Caco-2 (cell line): ENCODE measurements at regions not wholly inside any gene's neighbourhood (a gene's known extent, or its start where the extent isn't known, plus 50 kb on each side); places are given as distances from the start of the nearest gene placed in this dataset.

Experiments used
- BruUV-seq: library from RNA; stranded (reverse); fragments of 400-500 nt; replicated peaks from 2 replicates; lab custom pipeline; 2021; lab: Mats Ljungman, UMichigan
- CTCF ChIA-PET: fragments of 300-600 bp; sonication (Branson Sonifier 250); formaldehyde crosslinking; loops from one replicate; lab custom pipeline; 2022; ENCODE audit warnings: antibody characterized with exemption; lab: Charles Lee
- POLR2A ChIA-PET: fragments of 300-600 bp; sonication (Branson Sonifier 250); formaldehyde crosslinking; loops from one replicate; lab custom pipeline; 2022; ENCODE audit warnings: antibody characterized with exemption; lab: Charles Lee
- DNase-seq, 2 experiments: peaks; one replicate each; pipeline versions ENCODE4 v3.0.0 to v3.0.0-alpha.2; 2020 to 2022
- H3K27me3 ChIP-seq: replicated peaks from 2 replicates; pipeline ENCODE4 v1.6.0; 2011; ENCODE audit warnings: low read length; ENCODE audit not compliant: control insufficient read depth, insufficient read depth
- H3K36me3 ChIP-seq: 2 replicates; pipeline ENCODE4 v1.5.1; 2011; ENCODE audit warnings: low read length; ENCODE audit not compliant: control insufficient read depth, insufficient read depth
- H3K4me1 ChIP-seq: fragments of 250-450 bp; sonication (Bioruptor Pico); 2 replicates; pipeline ENCODE4 v1.5.1; 2020; ENCODE audit warnings: mild to moderate bottlenecking
- H3K4me3 ChIP-seq: 2 replicates; pipeline ENCODE4 v1.5.1; 2011; ENCODE audit warnings: low read depth, mild to moderate bottlenecking, control low read depth, low read length
- H3K9me3 ChIP-seq: fragments of 250-450 bp; sonication (Bioruptor Pico); 2 replicates; pipeline ENCODE4 v1.5.1; 2020; ENCODE audit warnings: mild to moderate bottlenecking, moderate library complexity
- H3K27ac Mint-ChIP-seq: one replicate; pipeline ENCODE4 v1.8.0; 2022; ENCODE audit warnings: mixed read lengths; ENCODE audit not compliant: unreplicated experiment
- H3K27me3 Mint-ChIP-seq: one replicate; pipeline ENCODE4 v1.8.0; 2022; ENCODE audit warnings: mixed read lengths; ENCODE audit not compliant: insufficient read depth, unreplicated experiment
- H3K36me3 Mint-ChIP-seq: one replicate; pipeline ENCODE4 v1.8.0; 2022; ENCODE audit warnings: mild to moderate bottlenecking, mixed read lengths; ENCODE audit not compliant: insufficient read depth, unreplicated experiment
- H3K4me1 Mint-ChIP-seq: one replicate; pipeline ENCODE4 v1.8.0; 2022; ENCODE audit warnings: low read depth, mixed read lengths; ENCODE audit not compliant: unreplicated experiment
- H3K4me3 Mint-ChIP-seq: one replicate; pipeline ENCODE4 v1.8.0; 2022; ENCODE audit warnings: mild to moderate bottlenecking, moderate library complexity, mixed read lengths; ENCODE audit not compliant: unreplicated experiment
- H3K9me3 Mint-ChIP-seq: one replicate; pipeline ENCODE4 v1.8.0; 2022; ENCODE audit warnings: mixed read lengths; ENCODE audit not compliant: unreplicated experiment
- CTCF ChIP-seq, 2 experiments: fragments of 200-600 bp in 1 of 2; IDR thresholded peaks; 1 replicate in 1 of 2; 2 replicates in 1 of 2; pipeline versions ENCODE4 v1.5.1 to v1.8.0; 2011 to 2022; ENCODE audit warnings: antibody characterized with exemption in 1 of 2, control low read depth in 1 of 2, inconsistent platforms in 1 of 2, low read depth in 1 of 2, low read length in 1 of 2, mild to moderate bottlenecking in 1 of 2, moderate library complexity in 1 of 2; ENCODE audit not compliant: insufficient read depth in 1 of 2, severe bottlenecking in 1 of 2, unreplicated experiment in 1 of 2
- intact Hi-C: fragments of 100-400 bp; cut with micrococcal nuclease; formaldehyde crosslinking; loops from one replicate; pipeline ENCODE4 v1.10.0; 2022; ENCODE audit not compliant: unreplicated experiment

- Mint-ChIP-seq H3K36me3 (no peaks in the 10 kb centered on the region), H3K4me3 (no peak overlapping the region), H3K9me3 (no peaks in the 10 kb centered on the region), H3K27me3 (no peaks in the 10 kb centered on the region), H3K27ac (no peak overlapping the region), H3K4me1 (peaks cover 7% of the 10 kb centered on the region)
- Histone ChIP-seq H3K4me1 (no peaks in the 10 kb centered on the region), H3K4me3 (no peak overlapping the region), H3K9me3 (no peaks in the 10 kb centered on the region), H3K27me3 (no peaks in the 10 kb centered on the region), H3K36me3 (no peaks in the 10 kb centered on the region)
- no peak for TF ChIP-seq CTCF (IDR thresholded peaks at IDR 0.05; ENCODE audit: insufficient read depth in 1 of 2, low read depth in 1 of 2, low read length in 1 of 2, severe bottlenecking in 1 of 2, unreplicated experiment in 1 of 2)
- intact Hi-C loops: no loop called here
- CTCF ChIA-PET: no interaction called here
- no peak for DNase-seq
- BruUV-seq: no TSS peak
- POLR2A ChIA-PET: no interaction called here
Measured at GRCh38 chr4:28665306-28665705, 1804.7 kb downstream of the STIM2 start.

GRCh38 chr4:28675582-28675981 lies 1814.9 kb downstream of the STIM2 start:
- no TSS peak for BruUV-seq
- CTCF ChIA-PET: no interaction called here
- no peak overlapping the region for H3K4me3 Mint-ChIP-seq

GRCh38 chr4:28677808-28678207 lies 1817.2 kb downstream of the STIM2 start:
- Mint-ChIP-seq H3K36me3 (no peaks in the 10 kb centered on the region), H3K4me1 (no peaks in the 10 kb centered on the region), H3K27me3 (no peaks in the 10 kb centered on the region), H3K9me3 (no peaks in the 10 kb centered on the region), H3K4me3 (no peak overlapping the region), H3K27ac (no peak overlapping the region)
- ChIA-PET POLR2A (no interaction called here), CTCF (no interaction called here)
- H3K27me3 ChIP-seq: no peaks in the 10 kb centered on the region
- no peak for DNase-seq
- no peaks in the 10 kb centered on the region for H3K36me3 ChIP-seq
- no peak overlapping the region for H3K4me3 ChIP-seq
- intact Hi-C loops: no loop called here
- TF ChIP-seq CTCF (IDR thresholded peaks at IDR 0.05; ENCODE audit: insufficient read depth in 1 of 2, low read depth in 1 of 2, low read length in 1 of 2, severe bottlenecking in 1 of 2, unreplicated experiment in 1 of 2): no peak
- no peaks in the 10 kb centered on the region for H3K4me1 ChIP-seq
- H3K9me3 ChIP-seq: no peaks in the 10 kb centered on the region
- BruUV-seq: no TSS peak

More at GRCh38 chr4:28675582-28675981, 1814.9 kb downstream of the STIM2 start:
- intact Hi-C loops: no loop called here
- TF ChIP-seq CTCF (IDR thresholded peaks at IDR 0.05; ENCODE audit: insufficient read depth in 1 of 2, low read depth in 1 of 2, low read length in 1 of 2, severe bottlenecking in 1 of 2, unreplicated experiment in 1 of 2): no peak
- no peaks in the 10 kb centered on the region for H3K9me3 ChIP-seq
- H3K36me3 ChIP-seq: no peaks in the 10 kb centered on the region
- H3K27me3 ChIP-seq: no peaks in the 10 kb centered on the region
- DNase-seq: no peak
- Mint-ChIP-seq H3K9me3 (no peaks in the 10 kb centered on the region), H3K36me3 (no peaks in the 10 kb centered on the region), H3K27ac (no peak overlapping the region), H3K27me3 (peaks cover 4% of the 10 kb centered on the region), H3K4me1 (no peaks in the 10 kb centered on the region)
- no peak overlapping the region for H3K4me3 ChIP-seq
- POLR2A ChIA-PET: no interaction called here
- no peaks in the 10 kb centered on the region for H3K4me1 ChIP-seq
